ENCODE measurements at regions not wholly inside any gene's neighbourhood (a gene's known extent, or its start where the extent isn't known, plus 50 kb on each side); places are given as distances from the start of the nearest gene placed in this dataset.
"Not testable (repeated sequence)": the region's sequence is repeated elsewhere in the genome, so short reads cannot be mapped to it uniquely, and the experiment has no call there.

DNA sequence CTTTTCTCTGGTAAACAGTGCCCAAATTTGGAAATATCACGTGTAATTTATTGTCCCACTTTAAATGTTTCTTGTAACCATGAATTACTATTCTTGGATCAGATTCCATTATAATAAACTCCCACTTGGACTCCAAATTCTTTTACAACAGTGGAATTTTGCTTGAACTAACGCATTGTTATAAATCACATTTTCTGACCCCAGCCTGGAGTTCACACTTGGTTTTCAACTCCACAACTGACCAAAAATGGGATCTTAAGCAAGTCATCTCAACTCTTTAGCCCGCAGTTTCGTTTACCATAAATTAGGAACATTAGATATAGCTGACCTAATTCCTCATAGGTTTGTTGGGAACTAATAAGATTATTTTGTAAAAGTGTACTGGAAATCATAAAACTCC is 336.8 kb upstream of the NCAM1 start:
- DNase-seq, result no peak

DNA sequence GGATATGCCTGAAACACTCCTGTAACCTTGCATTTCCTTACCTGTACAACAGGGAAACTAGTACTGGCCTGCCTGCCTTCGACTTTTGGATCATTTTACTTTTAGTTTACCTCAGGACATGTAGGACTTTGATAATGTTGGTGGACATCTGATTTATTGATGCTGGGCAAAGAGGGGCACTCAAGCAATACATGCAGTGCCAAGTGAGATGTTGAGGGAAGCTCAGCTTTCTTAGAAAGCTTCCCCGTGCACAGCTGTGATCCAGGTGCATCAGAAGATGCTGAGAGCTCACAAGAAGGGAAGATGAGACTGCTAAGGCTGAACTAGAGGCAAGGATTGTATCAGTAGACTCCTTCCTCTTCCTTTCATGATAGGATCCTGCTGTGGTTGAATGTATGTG is 336.2 kb upstream of the NCAM1 start:
- not testable (repeated sequence) for DNase-seq

DNA sequence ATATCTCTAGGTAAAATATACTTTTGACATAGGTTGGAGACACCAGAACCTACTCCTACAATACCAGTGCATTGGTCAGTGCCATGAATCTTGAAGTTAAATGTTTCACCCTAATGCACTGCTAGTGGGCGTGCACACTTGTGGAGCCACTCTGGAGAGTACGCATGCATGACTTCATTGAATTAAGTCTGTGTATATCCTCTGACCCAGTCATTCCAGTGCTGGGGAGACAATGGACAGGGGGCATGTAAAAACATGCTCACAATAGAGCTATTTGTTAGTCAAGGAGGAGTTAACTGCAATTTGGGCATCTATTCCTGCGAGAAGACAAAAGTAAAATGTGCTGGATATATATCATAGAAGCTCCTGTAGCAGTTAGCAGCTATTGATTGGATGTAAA is 335.4 kb upstream of the NCAM1 start:
- DNase-seq, result no peak

DNA sequence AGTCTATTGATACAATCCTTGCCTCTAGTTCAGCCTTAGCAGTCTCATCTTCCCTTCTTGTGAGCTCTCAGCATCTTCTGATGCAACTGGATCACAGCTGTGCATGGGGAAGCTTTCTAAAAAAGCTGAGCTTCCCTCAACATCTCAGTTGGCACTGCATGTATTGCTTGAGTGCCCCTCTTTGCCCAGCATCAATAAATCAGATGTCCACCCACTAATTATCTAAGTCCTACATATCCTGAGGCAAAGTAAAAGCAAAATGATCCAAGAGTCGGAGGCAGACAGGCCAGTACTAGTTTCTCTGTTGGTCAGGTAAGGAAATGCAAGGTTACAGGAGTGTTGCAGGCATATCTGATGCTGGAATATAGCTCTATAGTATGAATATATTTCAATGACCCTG is 334.5 kb upstream of the NCAM1 start:
- DNase-seq, result no peak

DNA sequence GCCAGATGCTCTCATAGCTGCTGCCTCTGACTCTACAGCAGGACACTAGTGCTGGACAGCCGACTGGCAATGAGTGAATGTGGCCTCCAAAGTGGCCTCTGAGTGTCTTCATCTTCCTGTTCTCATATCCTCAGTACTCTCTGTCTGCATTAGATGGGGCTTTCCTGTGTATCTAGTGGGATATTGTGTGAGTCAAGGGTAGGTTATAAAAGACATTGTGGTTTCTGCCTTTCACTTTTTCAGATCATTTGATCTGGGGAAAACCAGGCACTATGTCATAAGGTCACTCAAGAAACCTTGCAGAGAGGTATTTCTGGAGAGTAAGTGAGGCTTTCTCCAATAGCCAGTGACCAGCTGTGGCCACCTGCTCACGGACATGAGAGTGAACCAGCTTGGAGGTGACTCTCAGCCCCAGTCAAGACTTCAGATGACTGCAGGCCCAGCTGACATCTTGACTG is 333.6 kb upstream of the NCAM1 start:
- no peak for DNase-seq

DNA sequence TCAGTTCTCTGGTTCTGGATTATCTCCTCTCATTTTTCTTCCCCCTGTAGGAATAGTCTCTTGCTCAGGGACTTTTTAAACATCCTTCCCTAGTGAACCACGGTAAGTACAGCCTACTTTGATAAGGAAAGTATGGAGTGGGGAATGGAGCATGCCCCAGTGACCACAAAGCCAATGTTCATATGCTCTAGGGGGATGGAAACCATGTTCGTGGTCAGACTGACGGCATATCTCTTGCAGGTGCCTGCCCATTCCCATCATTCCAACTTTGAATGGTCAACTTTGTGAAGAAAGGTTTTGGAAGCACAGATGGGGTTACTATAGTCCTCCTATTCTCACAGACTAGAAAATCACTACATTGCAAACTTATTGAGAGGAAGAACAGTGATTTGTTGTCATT is 332.5 kb upstream of the NCAM1 start:
- DNase-seq, result no peak

DNA sequence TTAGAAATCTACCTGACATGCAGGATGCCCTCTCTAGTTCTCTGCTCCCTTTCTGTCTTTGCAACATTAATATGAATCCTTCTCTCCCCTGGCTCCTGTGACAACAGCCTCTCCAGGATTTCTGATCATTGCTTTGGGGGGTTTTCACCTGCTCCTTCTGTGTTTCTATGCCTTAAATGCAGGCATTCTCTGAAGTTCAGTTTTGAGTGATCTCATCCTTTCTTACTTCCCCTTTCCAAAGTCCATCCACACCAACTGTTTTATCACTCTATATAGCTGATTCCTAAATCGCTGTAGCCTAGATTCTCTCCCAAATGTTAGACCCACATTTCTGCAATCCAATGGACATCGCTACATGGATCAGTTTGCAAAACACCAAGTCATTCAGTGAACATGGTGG is 330.7 kb upstream of the NCAM1 start:
- no peak for DNase-seq

DNA sequence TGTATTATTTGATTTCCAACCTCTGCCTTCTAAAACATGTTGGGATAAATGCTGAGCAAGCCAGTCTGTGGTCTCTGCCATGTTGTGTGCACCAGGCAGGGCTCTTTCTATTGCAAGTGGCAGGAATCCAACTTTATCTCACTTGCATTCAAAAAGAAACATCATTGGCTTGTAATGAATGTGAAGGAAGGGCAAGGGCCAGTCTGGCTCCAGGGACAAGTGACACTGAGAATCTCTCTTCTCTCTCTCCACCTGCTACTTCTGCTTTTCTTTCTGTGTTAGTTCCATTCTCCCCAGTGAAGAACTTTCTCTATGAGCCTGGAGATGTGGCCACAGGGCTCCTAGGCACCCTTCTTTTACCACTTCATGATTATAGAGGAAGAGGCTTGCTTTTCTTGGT is 329.9 kb upstream of the NCAM1 start:
- no peak for DNase-seq

DNA sequence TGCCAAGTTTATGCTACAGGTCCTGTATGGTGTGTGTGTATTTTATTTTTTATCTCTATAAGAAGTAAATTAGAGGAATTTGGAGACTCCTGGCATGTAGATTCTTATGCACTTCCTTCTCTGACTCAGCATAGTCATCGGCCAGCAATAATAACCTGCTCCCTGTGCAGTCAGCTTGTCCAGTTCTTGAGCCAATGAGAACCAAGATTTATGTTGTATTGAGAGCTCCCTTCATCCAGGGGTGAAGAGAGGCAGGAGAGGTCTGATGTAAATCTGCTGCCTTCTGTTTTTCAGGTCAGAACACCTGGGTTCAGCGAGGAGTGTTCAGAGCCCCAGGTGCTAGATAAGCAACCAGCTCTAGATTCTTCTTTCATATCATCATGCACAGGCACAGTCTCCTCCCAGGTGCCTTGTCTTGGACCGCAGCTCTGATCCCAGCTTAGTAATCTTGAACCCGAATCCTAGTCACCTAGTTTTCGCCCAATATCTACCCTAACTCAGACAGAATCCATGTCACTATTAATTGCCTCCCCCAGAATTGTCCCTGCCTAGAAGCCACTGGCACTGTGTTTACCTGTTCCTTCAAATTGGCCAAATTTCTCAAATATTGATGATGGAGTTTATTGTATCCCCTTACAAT is 328.2 kb upstream of the NCAM1 start:
- no peak for DNase-seq

DNA sequence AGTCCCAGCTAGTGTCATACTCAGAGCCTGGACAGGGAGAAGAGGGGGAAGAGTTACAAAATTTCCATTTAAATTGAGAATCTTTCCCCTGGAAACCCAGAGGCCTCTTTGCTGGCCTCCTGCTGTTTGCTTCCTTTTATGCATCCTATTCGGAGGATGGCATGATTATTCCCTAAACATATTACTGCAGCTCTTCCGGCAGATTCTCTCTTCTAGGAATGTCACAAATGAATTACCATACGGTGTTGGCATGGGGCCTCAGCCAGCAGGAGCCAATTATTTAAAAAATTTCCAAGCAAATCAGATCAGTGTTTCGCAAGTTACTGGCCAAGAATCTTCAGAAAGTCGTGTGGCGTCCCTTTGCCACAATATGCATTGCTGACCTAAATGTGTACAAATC is 326.7 kb upstream of the NCAM1 start:
- no peak for DNase-seq

DNA sequence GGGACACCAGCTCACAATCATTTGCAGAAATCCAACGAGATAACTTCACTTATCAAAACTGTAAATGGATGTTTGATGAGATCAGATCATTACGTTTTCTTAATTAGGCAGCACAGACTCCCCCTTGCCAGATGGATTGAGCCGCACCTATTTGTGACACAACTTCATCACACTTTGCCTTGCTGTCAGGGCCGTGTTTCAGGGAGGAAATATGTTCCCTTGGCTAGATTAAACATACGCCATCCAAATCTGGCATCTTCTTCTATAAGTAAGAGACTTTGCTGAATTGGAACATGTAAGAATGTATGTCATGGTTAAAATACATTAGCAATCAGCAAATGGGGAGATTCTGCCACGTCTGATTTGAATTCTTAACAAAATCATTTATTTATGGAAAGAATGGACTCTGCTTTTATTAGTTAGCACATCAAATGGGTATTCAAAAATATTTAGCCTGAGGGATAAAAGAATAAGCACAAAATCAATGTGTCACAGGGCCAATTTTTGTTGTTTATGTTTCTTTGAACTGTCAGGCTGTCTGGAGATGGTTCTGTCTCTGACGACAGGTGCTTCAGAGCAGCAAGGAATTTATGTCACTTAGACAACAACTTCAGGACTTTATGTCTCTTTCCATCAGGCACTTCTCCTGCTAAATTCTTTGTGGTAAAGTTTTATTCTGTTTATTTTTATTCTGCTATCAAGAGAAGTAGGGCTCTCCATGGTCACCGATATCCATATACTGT is 326.1 kb upstream of the NCAM1 start:
- DNase-seq, result no peak

DNA sequence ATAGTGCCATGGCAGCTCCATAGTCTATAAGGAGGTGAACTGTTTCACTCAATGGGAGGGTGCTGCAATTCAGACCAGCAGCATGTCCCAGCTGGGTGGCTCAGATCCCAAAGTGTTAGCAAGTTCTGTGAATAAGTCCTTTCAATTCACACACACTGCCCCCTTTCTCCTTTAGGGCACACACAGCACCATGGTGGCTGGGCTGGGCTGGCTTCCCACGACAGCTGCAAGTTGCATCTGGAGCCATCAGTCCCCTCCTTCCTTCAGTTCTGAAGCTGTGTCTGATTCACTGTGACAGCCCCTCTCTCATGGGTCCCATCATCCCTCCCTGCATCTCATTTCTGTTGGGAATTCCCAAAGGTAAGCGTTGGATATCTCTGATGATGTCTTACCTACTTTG is 324.1 kb upstream of the NCAM1 start:
- DNase-seq, result no peak

DNA sequence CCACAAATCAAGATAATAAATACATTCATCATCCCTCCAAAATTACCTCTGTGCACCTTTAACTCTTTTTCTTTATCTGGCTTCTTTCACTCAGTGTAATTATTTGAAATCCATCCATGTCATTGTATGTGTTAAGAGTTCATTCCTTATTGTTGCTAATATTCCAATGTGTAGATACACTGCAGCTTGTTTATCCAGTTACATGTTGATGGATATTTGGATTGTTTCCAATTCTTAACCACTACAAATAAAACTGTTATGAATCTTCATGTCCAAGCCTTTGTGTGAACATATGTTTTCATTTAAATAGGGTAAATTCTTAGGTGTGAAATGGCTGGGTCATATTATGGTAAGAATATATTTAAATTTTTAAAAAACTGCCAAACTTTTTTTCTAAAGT is 323.3 kb upstream of the NCAM1 start:
- no peak for DNase-seq

DNA sequence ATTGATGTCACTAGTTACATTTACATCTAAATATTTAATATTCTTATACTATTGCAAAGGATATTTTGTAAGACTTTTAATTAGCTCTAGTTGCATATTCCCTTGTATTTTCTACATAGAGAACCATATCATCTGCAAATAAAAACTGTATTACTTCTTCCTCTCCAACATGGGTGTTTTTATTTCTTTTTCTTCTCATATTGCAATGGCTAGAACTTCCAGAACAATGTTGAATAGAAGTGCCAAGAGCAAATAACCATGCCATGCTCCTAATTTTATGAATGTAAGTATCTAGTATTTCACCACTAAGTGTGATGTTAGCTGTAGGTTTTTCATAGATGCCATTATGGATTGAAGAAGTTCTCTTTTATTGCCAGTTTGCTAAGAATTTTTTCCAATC is 321.8 kb upstream of the NCAM1 start:
- DNase-seq, result no peak

DNA sequence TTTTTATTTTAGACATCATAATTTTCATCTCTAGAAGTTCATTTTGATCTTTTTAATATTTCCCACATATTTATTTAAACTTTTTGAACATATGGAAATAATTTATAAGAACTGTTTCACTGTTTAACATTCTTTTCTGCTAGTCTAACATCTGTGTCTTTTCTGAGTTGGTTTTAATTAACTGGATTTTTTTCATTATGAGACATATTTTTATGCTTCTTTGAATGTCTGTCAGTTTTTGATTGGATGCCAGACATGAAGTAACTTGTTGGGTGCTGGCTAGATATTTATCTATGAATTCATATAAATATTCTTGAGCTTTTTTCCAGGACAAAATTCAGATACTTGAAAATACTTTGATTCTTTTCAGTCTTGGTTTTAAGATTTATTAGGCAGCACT is 317.8 kb upstream of the NCAM1 start:
- DNase-seq, result no peak

DNA sequence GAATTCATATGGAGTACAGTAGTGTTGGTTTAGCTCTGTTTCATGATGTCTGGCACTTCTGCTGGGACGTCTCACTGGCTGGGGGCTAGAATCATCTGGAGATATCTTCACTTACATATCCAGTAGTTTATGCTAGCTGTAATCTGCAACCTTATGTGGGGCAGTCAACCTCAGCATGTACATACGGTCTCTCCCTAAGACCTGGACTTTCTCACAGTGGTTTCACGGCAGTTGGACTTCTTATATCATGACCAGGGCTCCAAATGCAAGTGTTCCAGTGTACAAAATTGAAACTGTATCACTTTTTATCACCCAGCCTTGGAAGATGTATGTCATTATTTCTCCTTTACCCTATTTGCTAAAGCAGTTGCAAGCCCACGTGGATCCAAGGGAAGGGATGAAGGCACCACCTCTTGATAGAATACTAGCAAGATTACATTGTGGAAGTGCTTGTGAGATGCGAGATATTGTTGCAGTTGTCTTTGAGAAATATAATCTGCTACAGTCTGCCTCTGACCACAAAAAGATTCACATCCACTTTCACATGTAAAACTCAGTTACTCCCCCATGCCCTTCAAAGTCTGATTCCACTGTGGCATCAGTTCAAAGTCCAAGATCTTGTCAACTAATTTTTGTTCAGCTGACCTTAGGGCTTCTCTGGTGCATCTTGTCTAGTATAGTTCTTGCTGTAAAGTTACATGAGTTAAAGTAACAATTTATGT is 316.6 kb upstream of the NCAM1 start:
- no peak for DNase-seq

DNA sequence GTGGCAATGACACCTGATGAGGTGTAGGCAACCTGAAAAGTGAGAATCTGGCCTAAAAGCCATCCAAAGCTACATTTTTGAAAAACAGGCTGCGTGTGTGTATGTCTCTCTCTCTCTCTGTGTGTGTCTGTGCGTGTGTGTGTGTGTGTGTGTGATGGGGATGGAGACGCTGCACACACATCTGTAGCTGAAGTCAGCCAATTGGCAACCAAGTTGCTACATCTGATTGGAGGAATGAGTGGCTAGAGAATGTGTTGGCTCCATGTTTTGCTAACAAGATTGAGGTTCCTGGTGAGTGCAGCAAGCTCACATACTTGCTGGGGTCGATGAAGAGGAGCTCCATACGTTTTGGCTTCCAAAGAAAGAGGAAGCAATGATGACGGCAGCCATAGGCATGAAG is 311.4 kb upstream of the NCAM1 start:
- DNase-seq, result no peak

DNA sequence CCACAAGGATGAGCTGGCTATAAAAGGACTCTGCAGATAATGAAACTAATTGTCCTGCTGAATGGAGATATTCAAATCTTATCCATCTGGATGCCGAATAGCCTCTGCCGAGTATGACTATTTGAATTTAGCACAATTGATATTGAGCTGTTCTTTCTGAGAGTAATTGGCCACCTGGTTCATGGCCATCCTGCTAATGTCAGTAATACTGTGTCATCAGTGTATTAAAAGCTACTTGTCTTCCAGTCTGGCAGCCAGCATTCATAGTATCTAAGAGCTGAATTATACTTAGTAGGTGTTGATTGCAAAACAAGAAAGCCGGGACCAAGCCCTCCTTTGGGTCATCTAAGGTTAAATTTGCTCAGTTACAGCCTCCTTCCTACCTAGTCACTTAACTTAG is 310.7 kb upstream of the NCAM1 start:
- DNase-seq, result no peak

DNA sequence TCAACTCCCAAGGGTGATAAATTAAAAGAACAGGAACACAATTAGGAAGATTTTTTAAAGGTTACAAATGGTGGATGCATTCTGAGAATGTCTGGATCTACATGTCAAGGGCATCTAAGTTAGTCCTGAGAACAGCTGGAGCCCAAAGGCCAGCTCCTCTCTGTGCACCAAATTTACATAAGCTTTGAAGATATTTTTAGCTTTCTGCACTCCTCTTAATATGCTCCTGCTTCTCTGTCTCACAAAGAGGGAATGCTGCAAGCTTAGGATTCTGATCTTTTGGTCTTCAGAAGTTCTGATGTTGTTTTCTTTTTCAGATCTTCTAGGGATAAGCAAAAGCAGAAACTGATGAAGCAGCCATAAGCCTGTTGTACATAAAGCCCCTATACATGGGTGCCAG is 309.8 kb upstream of the NCAM1 start:
- DNase-seq, result no peak

DNA sequence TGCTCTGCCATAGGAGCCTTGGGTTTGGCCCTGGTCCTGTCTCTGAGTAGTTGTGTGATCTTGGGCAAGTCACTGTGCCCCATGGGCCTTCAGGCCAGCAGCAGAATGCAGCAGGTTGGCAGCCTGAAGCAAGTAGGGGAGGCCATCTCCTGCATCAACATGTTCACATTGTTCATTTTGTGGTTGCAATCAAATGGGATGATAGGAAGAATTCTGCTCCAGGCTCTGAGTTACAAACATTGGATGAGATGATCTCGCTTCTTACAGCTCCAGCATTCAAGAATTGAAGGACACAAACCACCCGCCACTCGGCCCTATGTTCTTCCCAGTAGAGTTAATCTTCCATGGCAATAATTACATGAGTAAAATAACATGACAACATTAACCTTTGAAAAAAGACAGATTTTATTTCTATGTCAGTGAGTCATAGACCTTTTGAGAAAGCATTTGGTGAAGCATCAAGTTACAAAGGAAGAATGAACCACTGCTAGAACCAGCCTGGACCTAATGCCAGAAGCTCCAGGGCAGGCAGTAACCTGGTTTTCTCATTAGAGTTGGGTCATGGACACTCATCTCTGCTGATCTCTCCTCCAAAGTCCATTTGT is 308.3 kb upstream of the NCAM1 start:
- DNase-seq, result no peak

DNA sequence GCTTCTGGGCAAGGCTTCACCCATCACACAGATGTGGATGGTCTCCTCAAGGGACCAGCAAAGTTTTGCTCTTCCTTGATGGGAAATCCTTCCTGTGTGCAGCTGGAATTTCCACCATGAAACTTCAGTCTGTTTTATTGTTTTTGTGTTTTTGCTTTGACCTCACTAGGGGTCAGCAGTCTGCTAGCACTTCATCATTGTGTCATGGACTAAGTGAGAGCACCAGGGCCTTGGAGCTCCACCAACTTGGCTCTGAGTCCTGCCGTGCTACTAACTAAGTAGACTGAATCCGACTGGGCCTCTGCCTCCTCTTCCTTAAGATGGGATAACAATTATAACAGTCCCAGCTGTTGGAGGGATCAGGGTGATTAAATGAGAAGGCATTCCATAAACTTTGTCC is 305.8 kb upstream of the NCAM1 start:
- DNase-seq, result no peak

DNA sequence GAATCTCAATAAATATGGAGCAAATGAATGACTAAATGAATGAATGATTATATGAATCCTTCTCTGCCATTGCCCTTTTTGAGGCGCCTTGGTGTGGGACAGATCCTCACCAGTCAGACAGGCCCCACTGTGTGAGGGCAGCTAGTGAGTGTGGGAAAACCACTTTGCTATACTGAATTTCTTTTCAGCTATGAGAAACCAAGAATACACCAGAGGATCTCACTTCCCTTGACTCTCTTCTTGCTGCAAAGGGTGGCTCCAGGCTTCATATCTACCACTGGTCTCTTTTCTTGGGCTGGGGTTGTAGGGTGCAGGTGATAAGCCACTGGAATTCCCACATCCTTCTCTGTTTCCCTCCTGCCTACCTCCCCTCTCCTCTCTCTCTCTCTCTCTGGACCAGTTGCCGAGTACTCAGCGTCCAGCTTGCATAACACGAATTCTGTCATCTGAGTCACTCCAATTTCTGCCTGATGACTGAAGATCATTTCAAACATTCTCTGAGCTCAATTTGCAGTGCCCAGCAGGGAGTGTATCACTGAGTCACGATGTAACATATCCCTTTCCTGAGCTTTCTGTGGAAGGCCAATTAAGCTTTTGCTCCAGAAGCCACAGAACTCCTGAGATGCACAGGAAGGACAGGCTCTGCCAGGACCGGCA is 304.3 kb upstream of the NCAM1 start:
- DNase-seq, result no peak

DNA sequence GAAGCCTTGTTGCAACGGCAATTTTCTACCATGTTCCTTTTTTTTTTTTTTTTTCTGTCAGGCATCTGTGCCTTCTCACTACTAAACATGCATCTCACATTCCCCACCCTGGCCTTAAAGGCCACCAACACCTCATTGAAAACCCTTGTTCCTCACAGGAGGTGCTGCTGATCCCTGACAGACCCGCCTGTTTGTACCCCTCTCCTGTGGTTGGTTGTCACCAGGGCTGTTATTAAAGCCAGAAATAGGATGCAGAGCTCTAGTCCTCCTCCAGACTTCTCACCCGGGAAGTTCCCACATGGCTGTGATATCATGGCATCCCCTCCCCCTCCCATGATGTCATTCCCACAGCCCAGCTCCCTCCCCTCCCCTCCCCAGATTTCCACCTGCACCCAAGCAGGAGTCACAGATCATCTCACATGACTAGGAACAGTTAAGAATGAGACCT is 302.8 kb upstream of the NCAM1 start:
- no peak for DNase-seq

All from activated CD4-positive, alpha-beta T cell treated with anti-CD3 and anti-CD28 coated beads, Interleukin-2, amount 50 U/mL, for 48 hours (primary cell).